Left ventricle myocardium superior (tissue), 1 donor: ENCODE measurements at regions not wholly inside any gene's neighbourhood (a gene's known extent, or its start where the extent isn't known, plus 50 kb on each side); places are given as distances from the start of the nearest gene placed in this dataset.
"Not testable (repeated sequence)": the region's sequence is repeated elsewhere in the genome, so short reads cannot be mapped to it uniquely, and the experiment has no call there.

Source experiments
- ATAC-seq: fragments of 200-7000 bp; cut with Tn5 transposase; one replicate; pipeline ENCODE4 v1.9.1; 2020; ENCODE audit warnings: mild to moderate bottlenecking, moderate library complexity
- DNase-seq: peaks from one replicate; pipeline ENCODE4 v3.0.0-alpha.2; 2020
- intact Hi-C: fragments of 100-400 bp; cut with micrococcal nuclease; formaldehyde crosslinking; loops from one replicate; pipeline ENCODE4 v1.11.0; 2022
- donor health status: DM: no; HTN: yes; CAD: no; lungs with severe emphysema.

DNA sequence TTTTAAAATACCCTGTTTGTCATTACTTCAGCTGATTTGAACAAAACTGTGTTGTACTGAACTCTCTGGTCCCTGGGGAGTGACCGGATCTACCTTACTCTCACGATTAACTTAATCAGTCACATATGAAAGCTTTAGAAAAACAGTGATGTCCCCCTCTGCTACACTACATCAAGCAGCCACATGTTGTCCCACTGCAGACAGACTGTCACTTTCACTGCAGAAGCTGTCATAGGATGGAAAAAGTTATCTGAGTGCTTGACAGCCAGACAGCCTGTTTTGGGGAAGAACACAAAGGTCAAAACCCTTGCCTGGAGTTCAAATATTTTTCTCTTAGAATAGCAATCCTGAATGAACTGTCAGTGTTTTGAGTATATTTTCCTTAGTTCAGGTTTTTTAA lies 546.4 kb downstream of the DTWD2 start:
- intact Hi-C loops: no loop called here
- DNase-seq (no peak), ATAC-seq (peak; percentile 53)

DNA sequence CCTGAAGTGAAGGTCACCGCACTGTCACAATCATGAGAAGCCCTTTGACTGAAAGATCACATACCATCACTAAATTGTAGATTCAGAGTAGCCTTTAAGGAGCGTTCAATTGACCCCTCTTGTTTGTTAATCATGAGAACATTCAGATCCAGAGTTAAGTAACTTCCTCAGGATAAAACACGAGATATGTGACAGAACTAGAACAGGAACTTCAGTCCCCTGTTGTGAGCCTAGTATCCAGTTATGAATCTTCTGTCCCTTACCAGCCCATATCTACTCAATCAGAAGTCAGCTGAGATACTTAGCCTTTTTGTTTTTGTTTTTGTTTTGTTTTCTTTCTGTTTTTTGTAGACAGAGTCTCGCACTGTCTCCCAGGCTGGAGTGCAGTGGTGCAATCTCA lies 547.3 kb downstream of the DTWD2 start:
- intact Hi-C loops: no loop called here
- peak; percentile 41 for ATAC-seq

DNA sequence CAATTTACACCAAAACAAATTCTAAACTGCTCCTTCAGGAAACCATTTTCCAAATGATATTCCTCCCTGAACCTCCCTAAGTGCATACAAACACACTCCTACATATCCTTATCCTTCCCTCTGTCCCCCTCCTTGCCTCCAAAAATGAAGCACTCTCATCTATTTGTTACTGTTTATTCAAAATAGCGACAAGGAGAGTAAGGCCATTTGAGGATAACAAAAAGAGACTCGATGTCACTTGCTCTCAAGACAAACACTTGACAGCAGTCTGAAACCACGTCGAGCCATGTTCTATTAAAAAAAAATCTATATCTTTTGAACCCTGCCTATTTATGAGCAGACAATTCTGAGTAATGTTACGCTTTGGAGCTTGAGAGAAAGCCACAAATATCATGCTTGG lies 547.9 kb downstream of the DTWD2 start:
- no peak for DNase-seq
- intact Hi-C loops: no loop called here
- peak; percentile 51 for ATAC-seq

More for the DNA sequence above, 547.3 kb downstream of the DTWD2 start:
- no peak for DNase-seq

DNA sequence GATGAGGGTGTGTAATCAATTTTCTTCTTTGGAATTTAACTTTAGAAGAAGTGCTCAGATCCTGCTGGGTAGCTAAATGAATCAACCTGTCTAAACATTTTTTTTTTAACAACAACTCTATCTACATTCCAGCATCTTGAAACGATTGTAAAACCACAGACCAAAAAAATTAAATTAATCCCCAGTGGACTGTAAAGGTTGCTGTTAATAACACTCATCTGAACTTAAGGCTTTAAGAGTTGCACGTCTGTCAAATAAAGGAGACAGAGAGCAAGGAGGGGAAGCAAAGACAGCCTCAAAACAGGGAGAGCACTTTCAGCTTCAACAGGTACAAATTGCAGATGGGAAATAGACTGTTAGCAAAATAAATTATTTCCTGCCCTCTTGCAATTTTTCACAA lies 548.5 kb downstream of the DTWD2 start:
- ATAC-seq (no peak), DNase-seq (no peak)
- intact Hi-C loops: no loop called here

DNA sequence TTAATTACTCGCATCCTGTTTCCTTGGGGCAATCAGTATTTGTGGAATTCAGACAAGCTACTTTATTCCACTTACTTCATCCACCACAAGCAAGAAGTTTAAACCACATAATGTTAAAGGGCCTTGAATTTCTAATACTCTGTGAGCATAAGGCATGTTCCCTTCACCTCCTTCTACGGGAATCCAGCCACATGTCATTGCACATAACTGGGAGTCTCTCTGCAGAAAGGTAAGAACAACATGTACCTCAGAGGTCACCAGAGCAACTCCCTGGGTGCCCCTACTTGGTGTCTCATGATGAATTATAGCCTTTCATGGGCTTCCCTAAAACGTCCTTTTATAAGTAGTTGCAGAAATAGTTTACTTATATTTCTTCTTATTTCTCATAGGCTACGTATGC lies 553.2 kb downstream of the DTWD2 start:
- intact Hi-C loops: no loop called here
- ATAC-seq (peak; percentile 27), DNase-seq (no peak)

DNA sequence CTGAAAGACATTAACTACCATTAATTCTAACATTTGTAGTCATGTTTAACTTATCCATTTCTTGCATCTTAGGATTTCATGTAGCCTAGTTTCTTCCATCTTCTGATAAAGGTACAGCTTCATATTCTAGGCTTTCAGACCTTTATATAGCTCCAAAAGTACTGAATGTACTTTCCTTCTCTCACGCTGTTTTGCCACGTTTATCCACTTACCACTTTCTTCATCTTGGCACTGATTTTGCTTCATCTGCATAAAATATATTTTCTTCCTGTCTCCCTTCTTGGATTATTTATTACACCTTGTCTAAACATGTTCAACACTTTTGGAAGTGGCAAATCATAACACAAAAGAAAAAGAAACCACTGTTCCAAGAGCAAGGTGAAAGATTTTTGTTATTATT lies 553.8 kb downstream of the DTWD2 start:
- intact Hi-C loops: no loop called here

DNA sequence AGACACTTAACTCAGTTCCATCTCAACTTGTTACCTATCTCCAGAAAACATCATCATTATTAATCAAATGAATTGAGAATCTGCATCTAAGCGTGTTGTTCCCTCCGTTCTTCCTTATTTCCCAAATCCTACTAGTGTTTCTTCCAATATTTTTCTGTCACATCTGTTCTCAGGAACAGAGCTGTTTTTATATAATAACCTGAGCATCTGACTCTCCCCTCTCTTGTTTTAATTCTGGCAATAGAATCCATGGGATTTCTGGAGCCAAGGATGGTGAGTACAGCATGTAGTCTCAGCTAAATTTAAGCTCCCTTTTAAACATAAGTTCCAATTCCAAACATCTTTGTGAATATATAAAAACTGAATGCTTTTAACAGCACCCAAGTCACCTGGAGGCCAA lies 558.3 kb downstream of the DTWD2 start:
- no peak for ATAC-seq
- intact Hi-C loops: no loop called here

More for the DNA sequence above, 553.8 kb downstream of the DTWD2 start:
- DNase-seq (no peak), ATAC-seq (no peak)

DNA sequence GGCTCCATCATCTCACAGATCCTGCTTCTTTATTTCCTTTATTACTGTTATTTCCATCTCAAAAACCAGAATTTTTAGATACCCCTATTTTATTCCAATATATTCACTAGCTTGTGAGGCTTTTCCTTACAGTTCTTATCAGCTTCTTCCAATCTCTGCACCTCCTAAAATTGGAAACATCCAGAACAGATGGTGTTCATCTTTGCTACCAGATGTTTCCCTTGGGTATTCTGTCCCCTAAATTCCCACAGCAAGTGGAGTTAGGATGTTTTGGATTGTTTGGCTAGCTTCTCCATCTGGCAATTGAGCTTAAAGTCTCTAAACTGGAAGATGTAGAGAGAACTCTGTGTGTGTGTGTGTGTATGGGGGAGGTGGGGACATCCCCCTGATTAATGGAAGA lies 580.4 kb downstream of the DTWD2 start:
- peak; percentile 54 for ATAC-seq
- DNase-seq: no peak
- intact Hi-C loops: no loop called here

More for the DNA sequence above, 558.3 kb downstream of the DTWD2 start:
- DNase-seq: no peak

DNA sequence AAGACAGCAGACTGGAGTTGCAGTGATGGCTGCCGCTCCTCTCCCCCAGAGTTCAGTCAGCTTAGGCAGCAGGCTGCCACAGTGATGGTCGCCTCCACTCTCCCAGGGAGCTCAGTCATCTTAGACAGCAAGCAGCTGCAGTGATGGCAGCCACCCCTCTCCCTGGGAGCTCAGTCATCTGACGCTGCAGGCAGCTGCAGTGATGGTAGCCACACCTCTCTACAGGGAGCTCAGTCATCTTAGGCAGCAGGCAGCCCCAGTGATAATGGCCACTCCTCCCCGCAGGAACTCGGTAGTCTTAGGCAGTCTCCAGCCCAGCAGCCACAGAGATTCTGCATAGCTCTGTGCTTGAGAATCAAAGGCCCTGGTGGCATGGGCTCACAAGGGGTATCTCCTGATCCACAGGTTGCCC lies 582.7 kb downstream of the DTWD2 start:
- intact Hi-C loops: no loop called here
- ATAC-seq (peak; percentile 85), DNase-seq (peak; percentile 41)

DNA sequence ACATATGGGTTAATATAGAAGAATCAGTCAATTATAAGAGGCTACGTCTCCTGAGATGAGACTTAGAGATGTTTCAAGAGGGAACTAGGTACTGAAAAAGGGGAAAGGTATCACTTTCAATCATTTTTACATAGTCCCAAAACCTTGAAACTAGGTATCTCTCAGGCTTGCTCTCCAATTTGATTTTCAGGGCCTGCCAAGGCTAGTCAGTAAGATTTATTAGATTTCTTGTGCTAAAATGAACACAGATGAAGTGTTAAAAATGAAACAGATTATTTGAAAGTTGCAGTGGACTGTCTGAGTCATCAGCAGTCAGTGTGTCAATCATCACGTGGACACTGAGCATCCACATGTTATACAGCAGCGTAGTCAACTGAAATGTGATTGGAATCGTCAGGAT lies 591.1 kb downstream of the DTWD2 start:
- ATAC-seq: no peak
- intact Hi-C loops: no loop called here
- DNase-seq: no peak

DNA sequence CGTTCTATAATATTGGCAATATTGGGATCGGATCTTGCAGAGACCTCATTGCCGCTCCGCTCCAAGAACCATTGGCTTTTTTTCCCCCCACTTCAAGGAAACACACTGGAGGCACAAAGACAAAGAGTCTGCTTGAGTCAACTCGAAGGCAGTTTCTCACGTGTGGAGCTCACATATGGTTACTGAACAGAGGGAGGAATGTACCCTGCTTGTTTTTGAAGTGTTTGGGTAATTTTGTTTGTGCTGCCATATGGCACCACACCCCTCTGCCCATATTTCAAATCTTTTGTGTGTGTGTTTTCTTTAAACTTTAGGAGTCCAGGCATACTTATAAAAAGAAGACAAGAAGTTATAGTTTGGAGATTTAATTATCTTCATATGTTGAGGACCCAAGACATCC lies 595.9 kb downstream of the DTWD2 start:
- intact Hi-C loops: no loop called here
- no peak for ATAC-seq
- no peak for DNase-seq

DNA sequence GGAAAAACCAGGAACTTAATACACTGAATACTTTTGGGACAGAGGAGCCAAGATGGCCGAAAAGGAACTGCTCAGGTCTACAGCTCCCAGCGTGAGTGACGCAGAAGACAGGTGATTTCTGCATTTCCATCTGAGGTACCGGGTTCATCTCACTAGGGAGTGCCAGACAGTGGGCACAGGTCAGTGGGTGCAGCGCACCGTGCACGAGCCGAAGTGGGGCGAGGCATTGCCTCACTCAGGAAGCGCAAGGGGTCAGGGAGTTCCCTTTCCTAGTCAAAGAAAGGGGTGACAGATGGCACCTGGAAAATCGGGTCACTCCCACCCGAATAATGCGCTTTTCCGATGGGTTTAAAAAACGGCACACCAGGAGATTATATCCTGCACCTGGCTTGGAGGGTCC lies 605.4 kb downstream of the DTWD2 start:
- ATAC-seq, DNase-seq, intact Hi-C loops: not testable (repeated sequence)

DNA sequence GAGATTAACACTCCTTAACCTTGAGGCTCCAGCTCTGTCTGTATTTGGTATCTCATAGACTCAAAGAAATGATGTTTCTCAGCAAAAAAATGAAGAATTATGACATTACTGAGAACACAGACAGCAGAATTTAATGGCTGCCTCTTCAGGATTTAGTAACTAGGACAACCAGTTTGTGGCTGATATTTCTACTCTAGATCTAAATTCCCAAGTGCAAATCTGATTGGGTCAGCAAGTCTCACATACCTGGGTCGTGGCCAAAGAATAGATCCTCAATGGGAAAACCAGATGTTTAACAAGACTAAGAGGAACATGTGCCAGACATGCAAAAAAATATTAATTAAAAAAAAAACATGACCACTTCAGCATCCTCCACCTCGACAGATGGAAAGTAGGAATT lies 608.9 kb downstream of the DTWD2 start:
- DNase-seq (no peak), ATAC-seq (peak; percentile 34)
- intact Hi-C loops: no loop called here

DNA sequence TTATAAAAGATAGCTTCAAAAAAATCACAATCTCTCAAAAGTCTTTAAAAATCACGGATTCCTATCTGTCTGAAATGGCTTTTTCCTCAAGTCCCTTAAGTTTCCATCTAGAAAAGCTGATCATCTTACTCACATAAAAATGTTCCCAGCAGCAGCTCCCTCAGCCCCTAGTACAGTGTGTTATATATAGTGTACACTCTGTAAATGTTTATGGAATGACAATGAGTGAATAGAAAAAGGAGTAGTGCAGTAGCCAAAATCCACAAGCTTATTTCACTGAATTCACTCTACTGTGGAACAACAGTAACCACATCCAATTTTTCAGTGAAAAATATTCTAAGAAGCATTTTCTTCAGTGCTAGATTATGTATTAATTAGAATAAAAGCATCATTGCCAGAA lies 609.4 kb downstream of the DTWD2 start:
- intact Hi-C loops: no loop called here
- peak; percentile 28 for ATAC-seq
- DNase-seq: no peak

DNA sequence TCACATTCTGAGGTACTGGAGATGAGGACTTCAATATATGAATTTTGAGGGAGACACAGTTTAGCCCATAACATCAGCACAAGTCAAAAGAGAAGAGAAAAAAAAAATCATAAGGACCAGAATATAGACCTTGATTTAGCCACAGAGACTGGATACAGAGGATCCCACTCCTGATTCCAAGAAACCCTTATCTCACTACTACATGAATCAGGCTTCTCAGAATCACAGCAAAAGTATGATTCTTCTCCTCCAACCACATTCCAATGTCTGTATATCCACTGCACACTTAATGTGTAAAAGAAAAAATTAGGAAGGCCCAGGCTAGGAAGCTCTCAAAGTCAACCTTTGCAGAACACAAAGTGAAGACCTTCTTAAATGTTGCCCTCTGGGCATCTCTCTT lies 610.9 kb downstream of the DTWD2 start:
- intact Hi-C loops: no loop called here
- DNase-seq (no peak), ATAC-seq (no peak)

DNA sequence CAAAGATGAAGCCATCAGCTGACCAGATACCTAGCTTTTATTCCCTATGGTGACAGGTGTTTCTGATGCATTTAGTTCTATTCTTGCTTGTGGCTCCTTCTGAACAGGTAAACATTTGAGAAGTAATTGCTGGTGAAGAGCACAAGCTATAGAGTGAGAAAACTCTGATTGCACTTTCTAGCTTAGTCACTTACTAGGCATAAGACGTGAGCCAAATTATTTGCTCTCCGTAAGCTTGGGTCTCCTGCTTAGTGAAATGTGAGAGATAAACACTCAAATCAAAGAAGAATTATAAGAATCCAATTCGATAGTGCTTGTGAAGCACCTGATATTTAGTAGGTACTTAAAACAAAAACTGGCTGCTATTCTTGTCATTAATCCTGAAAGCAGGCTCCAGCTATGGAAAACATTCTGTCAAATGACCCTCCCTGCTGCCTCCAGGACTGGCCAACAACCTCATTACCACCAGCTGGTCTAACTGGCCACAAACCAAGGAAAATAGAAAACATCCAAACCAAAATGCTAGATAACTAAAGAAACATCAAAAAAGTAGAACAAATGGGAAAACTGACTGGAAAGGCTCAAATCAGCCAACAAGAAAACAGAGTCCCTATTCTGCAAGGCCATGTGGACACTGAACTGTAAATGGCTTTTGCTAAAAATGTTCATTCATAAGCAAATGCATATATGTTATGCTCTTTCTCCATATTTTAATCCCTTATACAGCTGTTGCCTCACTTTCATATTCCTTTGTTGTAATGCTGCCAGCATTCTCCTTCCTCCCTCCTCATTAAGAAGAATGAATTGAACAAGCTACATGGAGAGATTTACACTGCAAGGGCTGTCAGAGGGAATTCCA lies 616.1 kb downstream of the DTWD2 start:
- intact Hi-C loops: no loop called here
- DNase-seq (no peak), ATAC-seq (peak; percentile 81)

DNA sequence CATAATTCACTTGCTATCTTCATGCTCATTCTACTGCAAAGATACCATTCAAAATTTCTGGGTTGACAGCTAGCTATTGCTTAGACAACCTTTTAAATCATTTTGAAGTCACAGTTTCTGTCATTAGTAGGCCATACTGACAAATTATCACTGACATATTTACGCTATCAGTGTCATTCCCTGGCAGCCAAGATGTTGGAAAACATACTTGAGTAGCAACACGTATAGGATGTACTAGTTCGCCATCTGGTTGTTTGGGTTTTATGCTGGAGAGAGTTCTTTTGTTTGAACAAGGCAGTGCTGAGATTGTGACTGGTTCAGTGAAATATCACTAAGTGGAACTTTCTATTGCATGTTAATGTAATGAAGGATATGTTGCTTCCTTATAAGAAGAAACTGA lies 621.9 kb downstream of the DTWD2 start:
- intact Hi-C loops: no loop called here
- DNase-seq (no peak), ATAC-seq (no peak)

DNA sequence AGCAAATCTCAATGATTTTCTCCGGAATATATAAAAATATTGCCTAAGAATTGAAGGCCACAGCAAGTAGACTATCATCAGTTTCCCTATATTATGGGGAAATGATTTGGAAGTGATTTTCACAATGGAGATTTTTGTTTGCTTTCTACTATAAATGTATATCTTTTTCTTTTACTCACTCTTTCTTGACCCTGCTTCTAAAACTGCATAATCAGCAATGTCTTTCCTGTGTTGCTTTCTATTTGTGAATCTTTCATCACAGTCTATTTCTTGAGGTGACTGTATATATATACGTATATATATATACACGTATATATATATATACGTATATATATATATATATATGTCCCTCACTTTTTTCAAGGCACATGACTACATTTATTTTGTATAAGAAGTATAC lies 622.6 kb downstream of the DTWD2 start:
- intact Hi-C loops: no loop called here
- no peak for DNase-seq
- ATAC-seq: no peak

DNA sequence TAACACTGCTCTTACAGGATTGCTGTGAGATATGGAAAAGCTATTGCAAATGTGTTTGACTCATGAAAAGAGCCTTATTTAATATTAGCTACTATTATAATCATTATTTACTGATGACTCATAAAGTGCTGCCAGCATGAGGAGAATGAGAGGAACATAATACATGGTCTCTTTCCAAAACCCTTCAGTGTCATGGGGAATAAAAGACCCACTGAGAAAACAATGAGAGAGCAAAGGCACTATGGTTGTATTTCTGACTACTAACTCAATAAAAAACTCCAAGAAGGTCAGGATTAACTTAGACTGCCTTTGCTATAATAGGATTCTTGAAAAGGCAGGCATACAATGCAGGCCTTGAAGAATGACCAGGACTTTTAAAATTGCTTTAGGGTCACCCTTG lies 633.5 kb downstream of the DTWD2 start:
- no peak for ATAC-seq
- intact Hi-C loops: no loop called here
- no peak for DNase-seq

DNA sequence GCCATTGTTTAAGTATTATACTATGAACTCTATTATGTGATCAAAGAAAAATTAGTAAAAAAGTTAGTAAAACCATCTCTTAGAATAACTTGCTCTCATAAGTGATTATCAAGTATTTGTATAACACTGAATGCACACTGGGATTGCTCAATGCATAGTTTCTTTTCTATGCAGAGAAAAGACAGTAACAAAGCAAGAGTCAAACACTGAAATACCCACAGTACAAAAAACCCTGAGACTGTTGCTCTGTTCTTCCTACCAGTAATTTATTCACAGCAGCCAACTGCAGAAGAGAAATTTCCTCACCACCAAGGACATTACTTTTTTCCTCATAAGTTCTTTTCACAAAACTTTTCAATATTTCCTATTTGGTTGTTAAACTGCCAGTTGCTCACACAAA lies 634.4 kb downstream of the DTWD2 start:
- intact Hi-C loops: no loop called here
- no peak for DNase-seq
- ATAC-seq: no peak

DNA sequence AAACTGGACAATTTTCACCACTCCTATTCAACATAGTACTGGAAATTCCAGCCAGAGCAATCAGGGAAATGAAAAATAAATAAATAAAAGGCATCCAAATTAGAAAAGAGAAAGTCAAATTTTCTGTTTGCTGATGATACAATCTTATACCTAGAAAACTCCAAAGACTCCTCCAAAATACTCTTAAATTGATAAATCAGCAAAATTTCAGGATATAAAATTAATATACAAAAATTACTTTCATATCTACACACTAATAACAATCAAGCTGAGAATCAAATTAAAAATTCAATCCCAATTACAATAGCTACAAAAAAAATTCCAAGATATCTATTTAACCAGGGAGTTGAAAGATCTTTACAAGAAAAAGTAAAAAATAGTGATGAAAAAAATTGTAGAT lies 651.9 kb downstream of the DTWD2 start:
- DNase-seq (no peak), ATAC-seq (no peak)
- intact Hi-C loops: no loop called here
